PC-9 (cell line): ENCODE measurements at regions not wholly inside any gene's neighbourhood (a gene's known extent, or its start where the extent isn't known, plus 50 kb on each side); places are given as distances from the start of the nearest gene placed in this dataset.

Experiments used
- BruUV-seq: library from RNA; stranded (reverse); fragments of 400-500 nt; replicated peaks from 2 replicates; lab custom pipeline; 2021; lab: Mats Ljungman, UMichigan
- CTCF ChIA-PET: fragments of 300-600 bp; sonication (Branson Sonifier 250); formaldehyde crosslinking; loops from one replicate; lab custom pipeline; 2022; ENCODE audit warnings: antibody characterized with exemption; lab: Charles Lee
- POLR2A ChIA-PET: fragments of 300-600 bp; sonication (Branson Sonifier 250); formaldehyde crosslinking; loops from one replicate; lab custom pipeline; 2022; ENCODE audit warnings: antibody characterized with exemption; ENCODE audit not compliant: unreplicated experiment; lab: Charles Lee
- DNase-seq, 2 experiments: peaks; one replicate each; pipeline versions ENCODE4 v3.0.0 to v3.0.0-alpha.2; 2015 to 2022; ENCODE audit warnings: mixed read lengths in 1 of 2
- H2AFZ ChIP-seq: fragments of 200-600 bp; sonication (generic); 2 replicates; pipeline ENCODE4 v1.8.1; 2017; ENCODE audit warnings: antibody characterized with exemption
- H3F3A ChIP-seq: fragments of 200-600 bp; sonication (generic); 2 replicates; pipeline ENCODE4 v1.8.1; 2017; ENCODE audit warnings: antibody characterized with exemption, mild to moderate bottlenecking, low read depth; ENCODE audit not compliant: insufficient read depth
- H3K27ac ChIP-seq: fragments of 200-600 bp; sonication (generic); 2 replicates; pipeline ENCODE4 v1.6.1; 2016; ENCODE audit warnings: mixed run types
- H3K27me3 ChIP-seq: fragments of 200-600 bp; sonication (generic); 2 replicates; pipeline ENCODE4 v1.6.1; 2016; ENCODE audit warnings: low read depth, mixed run types; ENCODE audit not compliant: insufficient read depth
- H3K36me3 ChIP-seq: fragments of 200-600 bp; sonication (generic); 2 replicates; pipeline ENCODE4 v1.6.1; 2016; ENCODE audit warnings: low read depth, mixed run types
- H3K4me1 ChIP-seq: fragments of 200-600 bp; sonication (generic); replicated peaks from 2 replicates; pipeline ENCODE4 v1.6.1; 2016; ENCODE audit warnings: mixed run types; ENCODE audit not compliant: insufficient read depth
- H3K4me2 ChIP-seq: fragments of 200-600 bp; sonication (generic); 2 replicates; pipeline ENCODE4 v1.6.1; 2017; ENCODE audit warnings: mixed run types
- H3K4me3 ChIP-seq: fragments of 200-600 bp; sonication (generic); 2 replicates; pipeline ENCODE4 v1.6.1; 2016; ENCODE audit warnings: mixed run types
- H3K79me2 ChIP-seq: fragments of 200-600 bp; sonication (generic); 2 replicates; pipeline ENCODE4 v1.6.1; 2017; ENCODE audit warnings: low read depth, mixed run types
- H3K9me2 ChIP-seq: fragments of 200-600 bp; sonication (generic); 2 replicates; pipeline ENCODE4 v1.8.1; 2017; ENCODE audit warnings: mild to moderate bottlenecking; ENCODE audit not compliant: insufficient read depth
- H3K9me3 ChIP-seq: fragments of 200-600 bp; sonication (generic); 2 replicates; pipeline ENCODE4 v1.8.1; 2016; ENCODE audit warnings: low read depth; ENCODE audit not compliant: insufficient read depth
- H4K20me1 ChIP-seq: fragments of 200-600 bp; sonication (generic); 2 replicates; pipeline ENCODE4 v1.8.1; 2017; ENCODE audit not compliant: insufficient read depth
- CTCF ChIP-seq: fragments of 200-600 bp; sonication (generic); conservative IDR thresholded peaks from 2 replicates; pipeline ENCODE4 v1.6.1; 2017; ENCODE audit warnings: mixed run types, antibody characterized with exemption, mild to moderate bottlenecking, moderate library complexity
- EZH2 ChIP-seq: fragments of 200-600 bp; sonication (generic); IDR thresholded peaks from 2 replicates; pipeline ENCODE4 v1.8.0; 2017; ENCODE audit warnings: antibody characterized with exemption, low read depth
- intact Hi-C: fragments of 100-400 bp; cut with micrococcal nuclease; formaldehyde crosslinking; loops from one replicate; pipeline ENCODE4 v1.10.0; 2022; ENCODE audit not compliant: unreplicated experiment

GRCh38 chrX:1076871-1077651 is 135.4 kb downstream of the CRLF2 start:
- POLR2A ChIA-PET = no interaction called here
- no peaks in the 10 kb centered on the region for H3K9me2 ChIP-seq

GRCh38 chrX:1075741-1076140 is 136.7 kb downstream of the CRLF2 start:
- H3K27ac ChIP-seq = no peak overlapping the region
- DNase-seq = no peak
- no peaks in the 10 kb centered on the region for H3K9me3 ChIP-seq
- intact Hi-C loops = no loop called here
- no peaks in the 10 kb centered on the region for H3K9me2 ChIP-seq
- no peaks in the 10 kb centered on the region for H4K20me1 ChIP-seq
- no peaks in the 10 kb centered on the region for H3K36me3 ChIP-seq
- no TSS peak for BruUV-seq
- no peaks in the 10 kb centered on the region for H3K4me1 ChIP-seq
- H3F3A ChIP-seq = peaks cover 4% of the 10 kb centered on the region; the same call in 1 of the 2 replicates
- peaks cover 32% of the 10 kb centered on the region for H3K27me3 ChIP-seq
- no peak overlapping the region for H2AFZ ChIP-seq
- POLR2A ChIA-PET = no interaction called here
- CTCF ChIA-PET = no interaction called here
- H3K4me3 ChIP-seq = no peak overlapping the region
- no peak for TF ChIP-seq CTCF
- no peak for TF ChIP-seq EZH2
- H3K4me2 ChIP-seq = no peak overlapping the region
- H3K79me2 ChIP-seq = no peaks in the 10 kb centered on the region

More at GRCh38 chrX:1076871-1077651, 135.4 kb downstream of the CRLF2 start:
- Histone ChIP-seq H2AFZ (no peak overlapping the region), H3K36me3 (no peaks in the 10 kb centered on the region), H3K4me2 (no peak overlapping the region), H3K9me3 (no peaks in the 10 kb centered on the region), H3F3A (peaks cover 4% of the 10 kb centered on the region; the same call in 1 of the 2 replicates), H4K20me1 (no peaks in the 10 kb centered on the region), H3K27ac (no peak overlapping the region), H3K4me1 (no peaks in the 10 kb centered on the region), H3K79me2 (no peaks in the 10 kb centered on the region), H3K27me3 (peaks cover 32% of the 10 kb centered on the region), H3K4me3 (no peak overlapping the region)
- TF ChIP-seq EZH2 (no peak), CTCF (no peak)
- intact Hi-C loops = no loop called here
- CTCF ChIA-PET = no interaction called here
- DNase-seq = no peak
- BruUV-seq = no TSS peak

GRCh38 chrX:1075156-1075555 is 137.3 kb downstream of the CRLF2 start:
- ChIA-PET POLR2A (no interaction called here), CTCF (no interaction called here)
- Histone ChIP-seq H3K36me3 (no peaks in the 10 kb centered on the region), H3K27ac (no peak overlapping the region), H3K4me2 (no peak overlapping the region), H4K20me1 (no peaks in the 10 kb centered on the region), H2AFZ (no peak overlapping the region), H3K79me2 (no peaks in the 10 kb centered on the region), H3K4me3 (no peak overlapping the region), H3K27me3 (peaks cover 28% of the 10 kb centered on the region), H3K9me3 (no peaks in the 10 kb centered on the region), H3K4me1 (no peaks in the 10 kb centered on the region), H3K9me2 (no peaks in the 10 kb centered on the region), H3F3A (peaks cover 4% of the 10 kb centered on the region; the same call in 1 of the 2 replicates)
- no TSS peak for BruUV-seq
- DNase-seq = no peak
- TF ChIP-seq EZH2 = no peak
- TF ChIP-seq CTCF = no peak
- intact Hi-C loops = no loop called here
